Activated CD4-positive, alpha-beta T cell treated with anti-CD3 and anti-CD28 coated beads for 36 hours (primary cell): ENCODE measurements at regions not wholly inside any gene's neighbourhood (a gene's known extent, or its start where the extent isn't known, plus 50 kb on each side); places are given as distances from the start of the nearest gene placed in this dataset.

Experiments
- ATAC-seq: fragments of 200-7000 bp; cut with Tn5 transposase; one replicate; pipeline ENCODE4 v1.10.0; 2021; ENCODE audit warnings: mild to moderate bottlenecking, moderate library complexity
- CTCF ChIA-PET: fragments of 350-600 bp; sonication (Branson Sonifier 250); formaldehyde crosslinking; loops from one replicate; lab custom pipeline; 2021; ENCODE audit warnings: antibody characterized with exemption; lab: Charles Lee
- POLR2A ChIA-PET: fragments of 350-600 bp; sonication (Branson Sonifier 250); formaldehyde crosslinking; loops from one replicate; lab custom pipeline; 2021; ENCODE audit warnings: antibody characterized with exemption, inconsistent platforms; lab: Charles Lee
- DNase-seq: peaks from one replicate; pipeline ENCODE4 v3.0.0-alpha.2; 2020
- H3K27ac Mint-ChIP-seq: one replicate; pipeline ENCODE4 v1.8.0; 2021; ENCODE audit warnings: mixed read lengths
- H3K27me3 Mint-ChIP-seq: one replicate; pipeline ENCODE4 v1.8.0; 2021; ENCODE audit warnings: mixed read lengths
- H3K36me3 Mint-ChIP-seq: one replicate; pipeline ENCODE4 v1.8.0; 2021; ENCODE audit warnings: low read depth, mixed read lengths
- H3K4me1 Mint-ChIP-seq: one replicate; pipeline ENCODE4 v1.8.0; 2021; ENCODE audit warnings: mixed read lengths
- H3K4me3 Mint-ChIP-seq: one replicate; pipeline ENCODE4 v1.8.0; 2021; ENCODE audit warnings: mild to moderate bottlenecking, moderate library complexity, mixed read lengths
- H3K9me3 Mint-ChIP-seq: one replicate; pipeline ENCODE4 v1.8.0; 2021; ENCODE audit warnings: low read depth, mixed read lengths
- intact Hi-C, 2 experiments: fragments of 100-400 bp; cut with DNase I in 1 of 2; cut with micrococcal nuclease in 1 of 2; formaldehyde crosslinking; loops; one replicate each; pipeline versions ENCODE4 v1.14.2 to v1.15.1; 2022 to 2024; cut with DNase I, micrococcal nuclease

- ChIA-PET CTCF (interaction anchor here (0.9 to 1.2 kb wide), 2 partner anchors 9 to 54 kb away, joined by 3 read pairs; no protein-coding TSS in a partner anchor), POLR2A (interaction anchor here (0.8 kb wide), 1 partner anchor 47 kb away, joined by 4 read pairs; no protein-coding TSS in a partner anchor)
- intact Hi-C loops = no loop called here
- Mint-ChIP-seq H3K4me3 (no peak overlapping the region), H3K4me1 (peaks cover 16% of the 10 kb centered on the region), H3K36me3 (peaks cover 6% of the 10 kb centered on the region), H3K27me3 (no peaks in the 10 kb centered on the region), H3K9me3 (peaks cover 4% of the 10 kb centered on the region), H3K27ac (no peak overlapping the region)
- ATAC-seq = no peak
- DNase-seq = no peak
Measured at GRCh38 chr14:71499018-71499417, 433.2 kb upstream of the RGS6 start.

GRCh38 chr14:71507681-71508080 lies 424.5 kb upstream of the RGS6 start:
- Mint-ChIP-seq H3K9me3 (no peaks in the 10 kb centered on the region), H3K4me3 (no peak overlapping the region), H3K36me3 (peaks cover 4% of the 10 kb centered on the region), H3K4me1 (peaks cover 5% of the 10 kb centered on the region), H3K27ac (no peak overlapping the region), H3K27me3 (no peaks in the 10 kb centered on the region)
- intact Hi-C loops = no loop called here
- DNase-seq = no peak
- POLR2A ChIA-PET = no interaction called here
- ATAC-seq = no peak
- CTCF ChIA-PET = interaction anchor here (0.6 to 0.9 kb wide), 2 partner anchors 168 to 384 kb away, joined by 3 to 4 read pairs; no protein-coding TSS in a partner anchor

- no peak for ATAC-seq
- Mint-ChIP-seq H3K27me3 (no peaks in the 10 kb centered on the region), H3K9me3 (no peaks in the 10 kb centered on the region), H3K4me1 (peaks cover 5% of the 10 kb centered on the region), H3K36me3 (peaks cover 15% of the 10 kb centered on the region), H3K4me3 (no peak overlapping the region), H3K27ac (no peak overlapping the region)
- intact Hi-C loops = no loop called here
- CTCF ChIA-PET = interaction anchor here (1.3 kb wide), 1 partner anchor 32 kb away, joined by 3 read pairs; no protein-coding TSS in a partner anchor
- POLR2A ChIA-PET = no interaction called here
- no peak for DNase-seq
Measured at GRCh38 chr14:71508901-71509300, 423.3 kb upstream of the RGS6 start.

GRCh38 chr14:71511152-71511551 lies 421.1 kb upstream of the RGS6 start:
- Mint-ChIP-seq H3K27ac (no peak overlapping the region), H3K9me3 (no peaks in the 10 kb centered on the region), H3K4me3 (no peak overlapping the region), H3K27me3 (no peaks in the 10 kb centered on the region), H3K36me3 (peaks cover 24% of the 10 kb centered on the region), H3K4me1 (peaks cover 5% of the 10 kb centered on the region)
- ATAC-seq (no peak), DNase-seq (no peak)
- intact Hi-C loops = no loop called here
- ChIA-PET POLR2A (no interaction called here), CTCF (interaction anchor here (0.7 kb wide), 1 partner anchor 273 kb away, joined by 4 read pairs; no protein-coding TSS in a partner anchor)

GRCh38 chr14:71514941-71515919 lies 417.0 kb upstream of the RGS6 start:
- ChIA-PET CTCF (interaction anchor here (0.6 kb wide), 1 partner anchor 203 kb away, joined by 3 read pairs; no protein-coding TSS in a partner anchor), POLR2A (no interaction called here)
- H3K27me3 Mint-ChIP-seq = no peaks in the 10 kb centered on the region
- H3K9me3 Mint-ChIP-seq = no peaks in the 10 kb centered on the region
- DNase-seq = no peak
- H3K4me1 Mint-ChIP-seq = no peaks in the 10 kb centered on the region
- H3K27ac Mint-ChIP-seq = no peak overlapping the region
- H3K4me3 Mint-ChIP-seq = no peak overlapping the region
- H3K36me3 Mint-ChIP-seq = peaks cover 34% of the 10 kb centered on the region
- no peak for ATAC-seq
- intact Hi-C loops = no loop called here

- Mint-ChIP-seq H3K27me3 (no peaks in the 10 kb centered on the region), H3K9me3 (no peaks in the 10 kb centered on the region), H3K27ac (no peak overlapping the region), H3K36me3 (peaks cover 14% of the 10 kb centered on the region), H3K4me1 (peaks cover 15% of the 10 kb centered on the region), H3K4me3 (no peak overlapping the region)
- ChIA-PET CTCF (no interaction called here), POLR2A (interaction anchor here (0.5 kb wide), 1 partner anchor 110 kb away, joined by 3 read pairs; no protein-coding TSS in a partner anchor)
- ATAC-seq (no peak), DNase-seq (no peak)
- intact Hi-C loops = loop anchor here in 1 of 2 experiments (5.0 kb wide), 1 partner anchor 36 kb away; no protein-coding TSS in a partner anchor
Measured at GRCh38 chr14:71521238-71522135, 410.7 kb upstream of the RGS6 start.

GRCh38 chr14:71523630-71524319 lies 408.5 kb upstream of the RGS6 start:
- CTCF ChIA-PET = no interaction called here
- no peaks in the 10 kb centered on the region for H3K27me3 Mint-ChIP-seq
- H3K4me1 Mint-ChIP-seq = peaks cover 15% of the 10 kb centered on the region
- intact Hi-C loops = loop anchor here (1.0 to 5.0 kb wide), 2 partner anchors 32 to 34 kb away; no protein-coding TSS in a partner anchor
- no peak for DNase-seq
- H3K9me3 Mint-ChIP-seq = no peaks in the 10 kb centered on the region
- no peak overlapping the region for H3K4me3 Mint-ChIP-seq
- POLR2A ChIA-PET = interaction anchor here (1.0 kb wide), 1 partner anchor 31 kb away, joined by 5 read pairs; no protein-coding TSS in a partner anchor
- ATAC-seq = peak; percentile 87
- H3K27ac Mint-ChIP-seq = peak overlapping the region; percentile 33
- H3K36me3 Mint-ChIP-seq = peaks cover 8% of the 10 kb centered on the region

- CTCF ChIA-PET = no interaction called here
- H3K27ac Mint-ChIP-seq = no peak overlapping the region
- H3K9me3 Mint-ChIP-seq = no peaks in the 10 kb centered on the region
- intact Hi-C loops = loop anchor here (1.0 to 5.0 kb wide), 2 partner anchors 31 to 33 kb away; no protein-coding TSS in a partner anchor
- ATAC-seq (no peak), DNase-seq (no peak)
- peaks cover 4% of the 10 kb centered on the region for H3K36me3 Mint-ChIP-seq
- no peak overlapping the region for H3K4me3 Mint-ChIP-seq
- H3K4me1 Mint-ChIP-seq = peaks cover 15% of the 10 kb centered on the region
- POLR2A ChIA-PET = interaction anchor here (1.0 kb wide), 1 partner anchor 31 kb away, joined by 5 read pairs; no protein-coding TSS in a partner anchor
- no peaks in the 10 kb centered on the region for H3K27me3 Mint-ChIP-seq
Measured at GRCh38 chr14:71524320-71524982, 407.8 kb upstream of the RGS6 start.

GRCh38 chr14:71525663-71526221 lies 406.5 kb upstream of the RGS6 start:
- ATAC-seq (no peak), DNase-seq (no peak)
- Mint-ChIP-seq H3K27ac (no peak overlapping the region), H3K4me1 (peaks cover 15% of the 10 kb centered on the region), H3K9me3 (no peaks in the 10 kb centered on the region), H3K27me3 (no peaks in the 10 kb centered on the region), H3K36me3 (peaks cover 13% of the 10 kb centered on the region), H3K4me3 (no peak overlapping the region)
- intact Hi-C loops = no loop called here
- POLR2A ChIA-PET = no interaction called here
- CTCF ChIA-PET = no interaction called here

GRCh38 chr14:71526388-71526787 lies 405.8 kb upstream of the RGS6 start:
- H3K27ac Mint-ChIP-seq = no peak overlapping the region
- POLR2A ChIA-PET = no interaction called here
- no peaks in the 10 kb centered on the region for H3K27me3 Mint-ChIP-seq
- intact Hi-C loops = no loop called here
- no peak for DNase-seq
- H3K4me1 Mint-ChIP-seq = peaks cover 15% of the 10 kb centered on the region
- H3K36me3 Mint-ChIP-seq = peaks cover 16% of the 10 kb centered on the region
- H3K4me3 Mint-ChIP-seq = no peak overlapping the region
- no peaks in the 10 kb centered on the region for H3K9me3 Mint-ChIP-seq
- no peak for ATAC-seq
- CTCF ChIA-PET = no interaction called here
